ENCODE measurements at regions not wholly inside any gene's neighbourhood (a gene's known extent, or its start where the extent isn't known, plus 50 kb on each side); places are given as distances from the start of the nearest gene placed in this dataset.

GRCh38 chr2:155308367-155309009 is 610.0 kb downstream of the KCNJ3 start:
- TF ChIP-seq, protein P1, sequence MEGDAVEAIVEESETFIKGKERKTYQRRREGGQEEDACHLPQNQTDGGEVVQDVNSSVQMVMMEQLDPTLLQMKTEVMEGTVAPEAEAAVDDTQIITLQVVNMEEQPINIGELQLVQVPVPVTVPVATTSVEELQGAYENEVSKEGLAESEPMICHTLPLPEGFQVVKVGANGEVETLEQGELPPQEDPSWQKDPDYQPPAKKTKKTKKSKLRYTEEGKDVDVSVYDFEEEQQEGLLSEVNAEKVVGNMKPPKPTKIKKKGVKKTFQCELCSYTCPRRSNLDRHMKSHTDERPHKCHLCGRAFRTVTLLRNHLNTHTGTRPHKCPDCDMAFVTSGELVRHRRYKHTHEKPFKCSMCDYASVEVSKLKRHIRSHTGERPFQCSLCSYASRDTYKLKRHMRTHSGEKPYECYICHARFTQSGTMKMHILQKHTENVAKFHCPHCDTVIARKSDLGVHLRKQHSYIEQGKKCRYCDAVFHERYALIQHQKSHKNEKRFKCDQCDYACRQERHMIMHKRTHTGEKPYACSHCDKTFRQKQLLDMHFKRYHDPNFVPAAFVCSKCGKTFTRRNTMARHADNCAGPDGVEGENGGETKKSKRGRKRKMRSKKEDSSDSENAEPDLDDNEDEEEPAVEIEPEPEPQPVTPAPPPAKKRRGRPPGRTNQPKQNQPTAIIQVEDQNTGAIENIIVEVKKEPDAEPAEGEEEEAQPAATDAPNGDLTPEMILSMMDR (IDR thresholded peaks at IDR 0.05; ENCODE audit: insufficient read depth, missing control alignments), result no peak
- FAIRE-seq, result no peak
- DNase-seq (ENCODE audit: insufficient read length, low spot score), result no peak

DNA sequence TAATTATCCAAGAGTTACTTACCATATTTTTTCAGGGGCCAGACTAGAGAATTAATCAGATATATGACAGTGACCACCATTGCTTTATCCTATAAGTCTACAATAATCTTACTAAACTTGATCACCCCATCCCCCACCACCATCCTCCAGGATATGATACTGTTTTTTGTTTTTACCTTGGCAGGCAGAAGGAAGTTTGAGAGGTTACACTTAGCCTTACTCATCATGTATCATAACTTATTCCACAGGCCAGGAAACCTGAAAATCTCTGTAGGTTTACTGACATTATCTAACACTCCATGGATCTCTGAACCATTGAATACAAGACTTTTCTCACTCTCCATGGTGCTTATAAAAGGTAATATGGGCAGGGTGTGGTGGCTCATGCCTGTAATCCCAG is 602.7 kb downstream of the KCNJ3 start:
- DNase-seq (ENCODE audit: insufficient read length, low spot score) (no peak), FAIRE-seq (no peak)
- TF ChIP-seq, protein P1 (IDR thresholded peaks at IDR 0.05; ENCODE audit: insufficient read depth, missing control alignments), result no peak

DNA sequence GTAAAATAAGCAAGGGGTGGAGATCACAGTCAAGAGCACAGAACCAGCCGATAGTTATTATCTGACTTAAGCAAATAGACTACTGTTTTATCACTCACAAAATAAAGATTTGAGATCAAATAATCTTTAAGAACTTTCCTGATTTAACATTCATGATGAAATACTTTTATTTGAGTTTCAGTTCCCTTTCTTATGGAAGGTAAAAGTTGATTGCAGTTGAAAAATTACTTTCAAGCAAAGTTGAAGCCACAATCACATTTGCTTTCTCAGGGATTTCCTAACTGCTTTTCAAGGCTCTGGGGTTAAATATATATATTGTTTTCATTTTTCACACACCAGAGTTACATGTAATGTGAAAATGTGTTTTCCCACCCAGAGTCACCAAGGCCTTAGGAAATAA is 599.5 kb downstream of the KCNJ3 start:
- FAIRE-seq (no peak), DNase-seq (ENCODE audit: insufficient read length, low spot score) (no peak)
- TF ChIP-seq, protein P1 (IDR thresholded peaks at IDR 0.05; ENCODE audit: insufficient read depth, missing control alignments), result no peak

DNA sequence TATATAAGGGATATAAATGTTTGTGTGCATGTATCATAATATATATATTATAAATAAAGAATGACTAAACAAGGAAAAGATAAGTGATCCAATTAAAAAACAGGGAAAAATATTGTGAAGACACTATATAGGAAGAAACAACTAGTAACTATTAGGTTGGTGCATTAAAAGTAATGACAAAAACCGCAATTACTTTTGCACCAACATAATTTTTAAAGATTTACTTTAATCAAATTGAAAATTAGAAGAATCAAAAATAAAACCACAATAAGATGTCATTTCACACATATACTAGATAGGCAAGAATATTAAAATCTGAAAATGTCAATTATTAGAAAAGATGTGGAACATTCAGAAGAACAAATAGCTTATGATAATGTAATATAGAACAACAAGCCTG is 595.9 kb downstream of the KCNJ3 start:
- DNase-seq (ENCODE audit: insufficient read length, low spot score), result no peak
- TF ChIP-seq, protein P1 (IDR thresholded peaks at IDR 0.05; ENCODE audit: insufficient read depth, missing control alignments), result no peak
- no peak for FAIRE-seq

DNA sequence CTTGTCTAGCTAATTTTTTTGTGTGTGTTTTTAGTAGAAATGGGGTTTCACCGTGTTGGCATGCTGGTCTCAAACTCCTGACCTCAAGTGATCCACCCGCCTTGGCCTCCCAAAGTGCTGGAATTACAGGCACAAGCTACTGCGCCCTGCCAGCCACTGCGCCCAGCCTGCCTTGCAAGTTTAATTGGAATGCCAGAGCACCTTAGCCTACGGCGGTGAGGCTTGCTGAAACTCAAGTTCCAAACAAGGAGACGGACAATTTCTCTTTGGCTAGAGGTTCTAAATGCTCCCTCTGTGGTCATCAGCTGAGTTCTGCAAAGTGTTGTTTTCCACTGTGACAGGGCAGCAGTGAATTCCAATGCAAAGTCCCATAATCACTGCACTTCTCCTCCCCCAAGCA is 583.4 kb downstream of the KCNJ3 start:
- FAIRE-seq (no peak), DNase-seq (ENCODE audit: insufficient read length, low spot score) (no peak)
- TF ChIP-seq, protein P1 (IDR thresholded peaks at IDR 0.05; ENCODE audit: insufficient read depth, missing control alignments), result no peak

- no peak for FAIRE-seq
- DNase-seq (ENCODE audit: insufficient read length, low spot score), result no peak
- TF ChIP-seq, protein P1 (IDR thresholded peaks at IDR 0.05; ENCODE audit: insufficient read depth, missing control alignments), result no peak
Observed at GRCh38 chr2:155273323-155273722, 574.8 kb downstream of the KCNJ3 start.

- DNase-seq (ENCODE audit: insufficient read length, low spot score) (no peak), FAIRE-seq (no peak)
- TF ChIP-seq, protein P1 (IDR thresholded peaks at IDR 0.05; ENCODE audit: insufficient read depth, missing control alignments), result no peak
Observed at GRCh38 chr2:155266583-155266982, 568.1 kb downstream of the KCNJ3 start.

All from D721Med (cell line).